H1 (cell line): ENCODE measurements at regions not wholly inside any gene's neighbourhood (a gene's known extent, or its start where the extent isn't known, plus 50 kb on each side); places are given as distances from the start of the nearest gene placed in this dataset.

Experiments
- CTCF ChIA-PET: fragments of 300-600 bp; sonication (Branson Sonifier 250); formaldehyde crosslinking; loops from one replicate; lab custom pipeline; 2021; ENCODE audit not compliant: partially characterized antibody; lab: Charles Lee
- POLR2A ChIA-PET: fragments of 300-600 bp; sonication (Branson Sonifier 250); formaldehyde crosslinking; loops from one replicate; lab custom pipeline; 2021; ENCODE audit warnings: inconsistent platforms; ENCODE audit not compliant: partially characterized antibody; lab: Charles Lee
- DNase-seq, 2 experiments: peaks; one replicate each; pipeline versions ENCODE4 v3.0.0 to v3.0.0-alpha.2; 2010 to 2022; ENCODE audit warnings: low spot score in 2 of 2, low read depth in 1 of 2, mixed read lengths in 1 of 2
- FAIRE-seq: peaks from 2 replicates; lab custom pipeline; 2011; peaks lifted over from hg19 to GRCh38; lab: Jason Lieb, UNC
- H2AFZ ChIP-seq: 2 replicates; pipeline ENCODE4 v1.8.1; 2012; ENCODE audit warnings: low read length, inconsistent platforms
- H2AK5ac ChIP-seq: 2 replicates; pipeline ENCODE4 v1.6.1; 2013; ENCODE audit warnings: low read depth, low read length
- H2BK120ac ChIP-seq: replicated peaks from 2 replicates; pipeline ENCODE3; 2013; ENCODE audit warnings: low read depth, low read length, inconsistent platforms
- H2BK12ac ChIP-seq: 2 replicates; pipeline ENCODE4 v1.6.1; 2013; ENCODE audit warnings: low read depth, low read length
- H2BK15ac ChIP-seq: 2 replicates; pipeline ENCODE4 v1.6.1; 2013; ENCODE audit warnings: low read length
- H2BK20ac ChIP-seq: 2 replicates; pipeline ENCODE4 v1.6.1; 2013; ENCODE audit warnings: low read length
- H2BK5ac ChIP-seq: 2 replicates; pipeline ENCODE4 v1.6.1; 2013; ENCODE audit warnings: low read depth, low read length
- H3K14ac ChIP-seq: 2 replicates; pipeline ENCODE4 v1.6.1; 2013; ENCODE audit warnings: inconsistent platforms; ENCODE audit not compliant: insufficient read length
- H3K18ac ChIP-seq: 2 replicates; pipeline ENCODE4 v1.6.1; 2013; ENCODE audit warnings: low read length; ENCODE audit errors: extremely low read depth
- H3K23ac ChIP-seq: 2 replicates; pipeline ENCODE4 v1.6.1; 2013; ENCODE audit warnings: inconsistent platforms; ENCODE audit not compliant: insufficient read length
- H3K23me2 ChIP-seq: 2 replicates; pipeline ENCODE4 v1.6.1; 2013; ENCODE audit warnings: low read depth, low read length
- H3K27ac ChIP-seq: 2 replicates; pipeline ENCODE4 v1.6.1; 2011; ENCODE audit warnings: low read depth, low read length, inconsistent platforms
- H3K27me3 ChIP-seq, 4 experiments: replicated peaks in 1 of 4; 1 replicate in 1 of 4; 2 replicates in 3 of 4; pipeline versions ENCODE4 v1.6.1 to v1.8.1; 2011 to 2013; ENCODE audit warnings: low read length in 3 of 4, mild to moderate bottlenecking in 3 of 4, inconsistent platforms in 2 of 4, mixed read lengths in 2 of 4, moderate library complexity in 1 of 4; ENCODE audit not compliant: control insufficient read depth in 3 of 4, insufficient read depth in 3 of 4; ENCODE audit errors: extremely low read depth in 1 of 4
- H3K36me3 ChIP-seq, 4 experiments: 2 replicates each; pipeline versions ENCODE4 v1.6.1 to v1.8.1; 2011 to 2013; ENCODE audit warnings: mild to moderate bottlenecking in 4 of 4, low read length in 3 of 4, moderate library complexity in 2 of 4, control low read depth in 1 of 4, inconsistent platforms in 1 of 4; ENCODE audit not compliant: insufficient read depth in 4 of 4, control insufficient read depth in 2 of 4
- H3K4ac ChIP-seq: replicated peaks from 2 replicates; pipeline ENCODE3; 2013; ENCODE audit warnings: low read length, low read depth, mixed read lengths, inconsistent platforms; ENCODE audit not compliant: insufficient read length
- H3K4me1 ChIP-seq, 4 experiments: replicated peaks in 1 of 4; 1 replicate in 1 of 4; 2 replicates in 3 of 4; pipeline versions ENCODE4 v1.6.1 to v1.8.1; 2011 to 2013; ENCODE audit warnings: low read length in 3 of 4, inconsistent platforms in 2 of 4, mixed read lengths in 1 of 4; ENCODE audit not compliant: insufficient read depth in 4 of 4, control insufficient read depth in 3 of 4
- H3K4me2 ChIP-seq, 2 experiments: 2 replicates each; pipeline versions ENCODE4 v1.6.1 to v1.8.1; 2011 to 2013; ENCODE audit warnings: low read depth in 2 of 2, low read length in 2 of 2, control low read depth in 1 of 2, inconsistent platforms in 1 of 2, mild to moderate bottlenecking in 1 of 2; ENCODE audit not compliant: insufficient read depth in 1 of 2
- H3K4me3 ChIP-seq, 4 experiments: fragments of 200-600, 300-600 bp in 1 of 4; sonication (generic), shearing (Covaris generic), sonication (Bioruptor Twin) in 1 of 4; 2 replicates each; pipeline versions ENCODE4 v1.5.1 to v1.8.1; 2011 to 2016; ENCODE audit warnings: low read length in 4 of 4, low read depth in 3 of 4, control low read depth in 2 of 4, inconsistent platforms in 2 of 4, mild to moderate bottlenecking in 2 of 4, mixed read lengths in 1 of 4, moderate library complexity in 1 of 4; ENCODE audit not compliant: insufficient read depth in 2 of 4; ENCODE audit errors: extremely low read depth in 1 of 4
- H3K56ac ChIP-seq: replicated peaks from 2 replicates; pipeline ENCODE3; 2013; ENCODE audit warnings: low read depth, mild to moderate bottlenecking, mixed read lengths, low read length, inconsistent platforms; ENCODE audit not compliant: insufficient read length
- H3K79me1 ChIP-seq: 2 replicates; pipeline ENCODE4 v1.6.1; 2013; ENCODE audit warnings: low read depth, low read length, control low read depth
- H3K79me2 ChIP-seq, 2 experiments: 2 replicates each; pipeline versions ENCODE4 v1.6.1 to v1.8.1; 2012 to 2013; ENCODE audit warnings: low read length in 2 of 2, mild to moderate bottlenecking in 2 of 2, inconsistent platforms in 1 of 2; ENCODE audit not compliant: insufficient read depth in 2 of 2, control insufficient read depth in 1 of 2
- H3K9ac ChIP-seq, 4 experiments: replicated peaks in 1 of 4; 1 replicate in 1 of 4; 2 replicates in 3 of 4; pipeline versions ENCODE4 v1.6.1 to v1.8.1; 2011 to 2013; ENCODE audit warnings: low read depth in 3 of 4, low read length in 3 of 4, control low read depth in 2 of 4, mild to moderate bottlenecking in 2 of 4, moderate library complexity in 2 of 4, inconsistent platforms in 1 of 4; ENCODE audit errors: extremely low read depth in 1 of 4
- H3K9me3 ChIP-seq, 2 experiments: 2 replicates each; pipeline versions ENCODE4 v1.6.1 to v1.8.1; 2012 to 2013; ENCODE audit warnings: mild to moderate bottlenecking in 2 of 2, moderate library complexity in 2 of 2, control low read depth in 1 of 2, inconsistent platforms in 1 of 2, low read depth in 1 of 2, low read length in 1 of 2, mixed read lengths in 1 of 2; ENCODE audit not compliant: insufficient read depth in 2 of 2
- H4K20me1 ChIP-seq, 2 experiments: replicated peaks in 1 of 2; 2 replicates each; pipeline versions ENCODE3 to v1.8.1; 2011 to 2013; ENCODE audit warnings: inconsistent platforms in 2 of 2, low read length in 2 of 2, mild to moderate bottlenecking in 1 of 2; ENCODE audit not compliant: insufficient read depth in 2 of 2, control insufficient read depth in 1 of 2
- H4K5ac ChIP-seq: 2 replicates; pipeline ENCODE4 v1.6.1; 2013; ENCODE audit warnings: low read length, low read depth, mixed read lengths, inconsistent platforms; ENCODE audit not compliant: insufficient read length
- H4K8ac ChIP-seq: 2 replicates; pipeline ENCODE4 v1.8.0; 2013; ENCODE audit warnings: mild to moderate bottlenecking, moderate library complexity, low read length, inconsistent platforms; ENCODE audit not compliant: insufficient read depth; ENCODE audit errors: extremely low read depth
- H4K91ac ChIP-seq: replicated peaks from 2 replicates; pipeline ENCODE3; 2013; ENCODE audit warnings: low read length, mixed read lengths, inconsistent platforms; ENCODE audit not compliant: insufficient read length
- CTCF ChIP-seq, 3 experiments: IDR thresholded peaks; 1 replicate in 2 of 3; 2 replicates in 1 of 3; pipeline versions ENCODE4 v1.5.1 to v1.6.1; 2011; ENCODE audit warnings: low read length in 3 of 3, mild to moderate bottlenecking in 3 of 3, inconsistent platforms in 2 of 3, low read depth in 1 of 3, moderate library complexity in 1 of 3; ENCODE audit not compliant: insufficient read depth in 1 of 3; ENCODE audit errors: control extremely low read depth in 1 of 3
- EP300 ChIP-seq, 2 experiments: IDR thresholded peaks; 1 replicate in 1 of 2; 2 replicates in 1 of 2; pipeline ENCODE4 v1.6.1; 2011 to 2012; ENCODE audit warnings: low read depth in 2 of 2, low read length in 2 of 2, mild to moderate bottlenecking in 2 of 2, borderline replicate concordance in 1 of 2, inconsistent platforms in 1 of 2, moderate library complexity in 1 of 2
- GABPA ChIP-seq: IDR thresholded peaks from 2 replicates; pipeline ENCODE4 v1.6.1; 2011; ENCODE audit warnings: mild to moderate bottlenecking, low read length, moderate library complexity, borderline replicate concordance; ENCODE audit not compliant: insufficient read depth
- KDM5A ChIP-seq: fragments of 200-600 bp; IDR thresholded peaks from 2 replicates; pipeline ENCODE4 v1.7.1; 2012; ENCODE audit warnings: mild to moderate bottlenecking, low read length, inconsistent platforms, mixed read lengths
- SIRT6 ChIP-seq: IDR thresholded peaks from one replicate; pipeline ENCODE4 v1.7.1; 2012; ENCODE audit warnings: low read length, inconsistent platforms
- SIX5 ChIP-seq: IDR thresholded peaks from 2 replicates; pipeline ENCODE4 v1.6.1; 2011; ENCODE audit warnings: mild to moderate bottlenecking, low read depth, low read length
- SP4 ChIP-seq: IDR thresholded peaks from 2 replicates; pipeline ENCODE4 v1.6.1; 2012; ENCODE audit warnings: low read length, inconsistent platforms
- TCF12 ChIP-seq: IDR thresholded peaks from 2 replicates; pipeline ENCODE4 v1.6.1; 2011; ENCODE audit warnings: low read depth, mild to moderate bottlenecking, low read length
- YY1 ChIP-seq: IDR thresholded peaks from 2 replicates; pipeline ENCODE4 v1.6.1; 2011; ENCODE audit warnings: low read depth, mild to moderate bottlenecking, low read length
- WGBS, 2 experiments: shearing (Covaris generic) in 1 of 2; methylation state at CpG; one replicate each; pipeline versions ENCODE4 v1.1.6 to v1.1.7; 2013 to 2015; ENCODE audit warnings: low lambda C conversion rate in 2 of 2, mixed read lengths in 2 of 2, inconsistent platforms in 1 of 2, low coverage in 1 of 2, missing lambda C conversion rate in 1 of 2; ENCODE audit not compliant: insufficient replicate concordance in 2 of 2, insufficient coverage in 1 of 2, insufficient read length in 1 of 2; ENCODE audit errors: extremely low coverage in 1 of 2, missing lambda C conversion rate in 1 of 2; 5-methylcytosine and 5-hydroxymethylcytosine counted together

- H3K9ac ChIP-seq, result no peak overlapping the region
- H3K36me3 ChIP-seq, result no peaks in the 10 kb centered on the region
- H3K18ac ChIP-seq, result no peak overlapping the region
- H4K91ac ChIP-seq, result no peak overlapping the region
- peaks cover 5 to 8% of the 10 kb centered on the region in 2 experiments; a peak in 3 of 4 replicates for H3K9me3 ChIP-seq
- no peaks in the 10 kb centered on the region for H3K79me1 ChIP-seq
- no peak overlapping the region for H3K4me3 ChIP-seq
- no peak overlapping the region for H2BK12ac ChIP-seq
- H2AFZ ChIP-seq, result no peak overlapping the region
- no peak overlapping the region for H3K14ac ChIP-seq
- POLR2A ChIA-PET, result no interaction called here
- FAIRE-seq, result no peak
- TF ChIP-seq TCF12 (no peak), KDM5A (no peak), YY1 (no peak), EP300 (IDR thresholded peaks at IDR 0.05; ENCODE audit: borderline replicate concordance in 1 of 2, low read depth in 2 of 2, low read length in 2 of 2) (no peak), SP4 (no peak), SIRT6 (no peak), SIX5 (no peak), GABPA (no peak), CTCF (IDR thresholded peaks at IDR 0.05; ENCODE audit: control extremely low read depth in 1 of 3, insufficient read depth in 1 of 3, low read depth in 1 of 3, low read length in 3 of 3) (no peak)
- TF ChIP-seq, all 59 proteins: peak for 0
- CTCF ChIA-PET, result interaction anchor here (0.5 to 2.1 kb wide), 5 partner anchors 8 to 20 kb away, joined by 3 to 9 read pairs (median 4); no protein-coding TSS in a partner anchor
- Histone ChIP-seq H4K8ac (no peak overlapping the region), H4K20me1 (no peaks in the 10 kb centered on the region), H3K4ac (no peak overlapping the region), H2BK20ac (no peak overlapping the region), H3K23me2 (no peaks in the 10 kb centered on the region), H2BK5ac (no peak overlapping the region), H2BK120ac (no peak overlapping the region), H2AK5ac (no peak overlapping the region), H3K27ac (no peak overlapping the region), H3K23ac (no peak overlapping the region), H3K4me1 (no peaks in the 10 kb centered on the region), H4K5ac (no peak overlapping the region), H3K27me3 (no peaks in the 10 kb centered on the region), H2BK15ac (no peak overlapping the region), H3K4me2 (no peak overlapping the region), H3K56ac (no peak overlapping the region), H3K79me2 (no peaks in the 10 kb centered on the region)
- WGBS, 2 experiments, result 100% methylated on average over 2 of the region's 2 CpGs; no CpG with 5 or more reads in 1 of the 2 experiments
- no peak for DNase-seq
Observed at GRCh38 chr11:127490896-127491295, 490.3 kb upstream of the KIRREL3 start.
